Uterus (tissue), 2 donors: ENCODE measurements at regions not wholly inside any gene's neighbourhood (a gene's known extent, or its start where the extent isn't known, plus 50 kb on each side); places are given as distances from the start of the nearest gene placed in this dataset.

Experiments
- CTCF ChIP-seq, 4 experiments: fragments of 200-600 bp in 2 of 4; fragments of 450-650 bp in 2 of 4; sonication (generic) in 2 of 4; IDR thresholded peaks; one replicate each; pipeline ENCODE4 v1.5.1; 2016 to 2019; ENCODE audit warnings: antibody characterized with exemption in 4 of 4, mild to moderate bottlenecking in 2 of 4, moderate library complexity in 1 of 4
- POLR2A ChIP-seq, 2 donors: fragments of 450-650 bp; IDR thresholded peaks; one replicate each; pipeline ENCODE4 v1.6.1; 2016; ENCODE audit warnings: antibody characterized with exemption in 2 of 2, mild to moderate bottlenecking in 1 of 2, moderate library complexity in 1 of 2

- TF ChIP-seq POLR2A (IDR thresholded peaks at IDR 0.05) = no peak
- no peak for TF ChIP-seq CTCF (IDR thresholded peaks at IDR 0.05)
These were observed 116.8 kb downstream of the CDC42EP3 start for GRCh38 chr2:37554687-37555086.
